ENCODE measurements at regions not wholly inside any gene's neighbourhood (a gene's known extent, or its start where the extent isn't known, plus 50 kb on each side); places are given as distances from the start of the nearest gene placed in this dataset.

GRCh38 chr9:81292056-81292805 is 397.1 kb downstream of the TLE1 start:
- TF ChIP-seq POLR2AphosphoS5 (IDR thresholded peaks at IDR 0.05; ENCODE audit: low read depth, low read length): no peak
- TF ChIP-seq FOXP2 (optimal IDR thresholded peaks at IDR 0.05; ENCODE audit: borderline replicate concordance, extremely low read depth, extremely low read length, insufficient read depth): no peak
- TF ChIP-seq SIN3A (IDR thresholded peaks at IDR 0.05; ENCODE audit: borderline replicate concordance, insufficient read depth, low read length): no peak
- TF ChIP-seq, protein P1, sequence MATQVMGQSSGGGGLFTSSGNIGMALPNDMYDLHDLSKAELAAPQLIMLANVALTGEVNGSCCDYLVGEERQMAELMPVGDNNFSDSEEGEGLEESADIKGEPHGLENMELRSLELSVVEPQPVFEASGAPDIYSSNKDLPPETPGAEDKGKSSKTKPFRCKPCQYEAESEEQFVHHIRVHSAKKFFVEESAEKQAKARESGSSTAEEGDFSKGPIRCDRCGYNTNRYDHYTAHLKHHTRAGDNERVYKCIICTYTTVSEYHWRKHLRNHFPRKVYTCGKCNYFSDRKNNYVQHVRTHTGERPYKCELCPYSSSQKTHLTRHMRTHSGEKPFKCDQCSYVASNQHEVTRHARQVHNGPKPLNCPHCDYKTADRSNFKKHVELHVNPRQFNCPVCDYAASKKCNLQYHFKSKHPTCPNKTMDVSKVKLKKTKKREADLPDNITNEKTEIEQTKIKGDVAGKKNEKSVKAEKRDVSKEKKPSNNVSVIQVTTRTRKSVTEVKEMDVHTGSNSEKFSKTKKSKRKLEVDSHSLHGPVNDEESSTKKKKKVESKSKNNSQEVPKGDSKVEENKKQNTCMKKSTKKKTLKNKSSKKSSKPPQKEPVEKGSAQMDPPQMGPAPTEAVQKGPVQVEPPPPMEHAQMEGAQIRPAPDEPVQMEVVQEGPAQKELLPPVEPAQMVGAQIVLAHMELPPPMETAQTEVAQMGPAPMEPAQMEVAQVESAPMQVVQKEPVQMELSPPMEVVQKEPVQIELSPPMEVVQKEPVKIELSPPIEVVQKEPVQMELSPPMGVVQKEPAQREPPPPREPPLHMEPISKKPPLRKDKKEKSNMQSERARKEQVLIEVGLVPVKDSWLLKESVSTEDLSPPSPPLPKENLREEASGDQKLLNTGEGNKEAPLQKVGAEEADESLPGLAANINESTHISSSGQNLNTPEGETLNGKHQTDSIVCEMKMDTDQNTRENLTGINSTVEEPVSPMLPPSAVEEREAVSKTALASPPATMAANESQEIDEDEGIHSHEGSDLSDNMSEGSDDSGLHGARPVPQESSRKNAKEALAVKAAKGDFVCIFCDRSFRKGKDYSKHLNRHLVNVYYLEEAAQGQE (IDR thresholded peaks at IDR 0.05; ENCODE audit: insufficient read depth in 1 of 2, low read depth in 2 of 2, low read length in 2 of 2): no peak
- no peak for TF ChIP-seq TAF1 (IDR thresholded peaks at IDR 0.05; ENCODE audit: borderline replicate concordance, insufficient read depth, low read length)

DNA sequence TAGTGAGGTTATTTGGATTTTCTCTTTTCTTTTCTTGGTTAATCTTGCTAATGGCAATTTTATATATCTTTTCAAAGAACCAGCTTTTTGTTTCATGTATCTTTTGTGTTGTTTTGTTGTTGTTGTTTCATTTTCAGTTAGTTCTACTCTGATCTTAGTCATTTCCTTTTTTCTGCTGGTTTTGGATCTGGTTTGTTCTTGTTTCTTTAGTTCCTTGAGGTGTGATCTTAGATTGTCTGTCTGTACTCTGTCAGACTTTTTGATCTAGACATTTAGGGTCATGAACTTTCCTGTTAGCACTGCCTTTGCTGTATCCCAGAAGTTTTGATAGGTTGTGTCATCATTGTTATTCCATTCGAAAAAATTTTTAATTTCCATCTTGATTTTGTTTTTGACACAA is 399.7 kb downstream of the TLE1 start:
- no peak for TF ChIP-seq POLR2AphosphoS5 (IDR thresholded peaks at IDR 0.05; ENCODE audit: low read depth, low read length)
- no peak for TF ChIP-seq TAF1 (IDR thresholded peaks at IDR 0.05; ENCODE audit: borderline replicate concordance, insufficient read depth, low read length)
- TF ChIP-seq SIN3A (IDR thresholded peaks at IDR 0.05; ENCODE audit: borderline replicate concordance, insufficient read depth, low read length): no peak
- no peak for TF ChIP-seq FOXP2 (optimal IDR thresholded peaks at IDR 0.05; ENCODE audit: borderline replicate concordance, extremely low read depth, extremely low read length, insufficient read depth)
- TF ChIP-seq, protein P1 (IDR thresholded peaks at IDR 0.05; ENCODE audit: insufficient read depth in 1 of 2, low read depth in 2 of 2, low read length in 2 of 2): no peak

DNA sequence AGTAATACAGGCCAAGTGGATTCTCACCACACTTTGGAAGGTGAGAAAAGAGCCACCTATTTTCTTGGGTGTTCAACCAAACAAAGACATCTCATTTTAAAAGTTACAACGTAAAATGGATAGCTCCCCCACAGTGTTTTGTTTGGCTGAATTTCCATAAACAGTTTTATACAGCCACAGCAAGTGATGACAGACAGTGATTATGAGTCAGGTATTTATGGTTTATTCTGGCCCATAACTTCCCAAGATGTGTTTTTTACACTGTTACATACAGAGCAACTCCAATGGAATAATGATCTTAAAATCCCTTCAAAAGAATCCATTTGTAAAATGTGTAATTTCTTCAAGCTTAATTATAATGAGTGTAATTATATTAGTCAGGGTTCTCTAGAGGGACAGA is 421.3 kb downstream of the TLE1 start:
- TF ChIP-seq SIN3A (IDR thresholded peaks at IDR 0.05; ENCODE audit: borderline replicate concordance, insufficient read depth, low read length) (no peak), FOXP2 (optimal IDR thresholded peaks at IDR 0.05; ENCODE audit: borderline replicate concordance, extremely low read depth, extremely low read length, insufficient read depth) (no peak), TAF1 (IDR thresholded peaks at IDR 0.05; ENCODE audit: borderline replicate concordance, insufficient read depth, low read length) (no peak), POLR2AphosphoS5 (IDR thresholded peaks at IDR 0.05; ENCODE audit: low read depth, low read length) (no peak)
- TF ChIP-seq, protein P1 (IDR thresholded peaks at IDR 0.05; ENCODE audit: insufficient read depth in 1 of 2, low read depth in 2 of 2, low read length in 2 of 2): no peak

DNA sequence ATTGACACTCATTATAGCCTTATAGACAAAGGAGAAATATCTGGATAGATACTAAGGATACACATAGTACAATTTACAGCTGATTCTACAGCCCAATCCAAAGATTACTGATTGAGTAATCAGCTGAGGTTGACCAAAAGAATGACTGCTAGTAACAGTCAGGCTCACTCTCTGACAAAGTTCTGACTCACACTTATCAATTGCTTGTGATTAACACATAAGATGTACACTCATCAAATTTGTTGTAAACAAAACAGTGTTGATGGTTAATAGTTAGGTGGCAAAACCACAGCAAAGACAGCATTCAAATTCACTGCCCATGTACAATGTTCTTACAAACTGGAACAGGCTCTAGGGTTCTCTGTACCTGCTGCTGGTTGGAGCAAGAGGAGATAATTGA is 422.7 kb downstream of the TLE1 start:
- TF ChIP-seq, protein P1 (IDR thresholded peaks at IDR 0.05; ENCODE audit: insufficient read depth in 1 of 2, low read depth in 2 of 2, low read length in 2 of 2): no peak
- TF ChIP-seq TAF1 (IDR thresholded peaks at IDR 0.05; ENCODE audit: borderline replicate concordance, insufficient read depth, low read length) (no peak), FOXP2 (optimal IDR thresholded peaks at IDR 0.05; ENCODE audit: borderline replicate concordance, extremely low read depth, extremely low read length, insufficient read depth) (no peak), SIN3A (IDR thresholded peaks at IDR 0.05; ENCODE audit: borderline replicate concordance, insufficient read depth, low read length) (no peak), POLR2AphosphoS5 (IDR thresholded peaks at IDR 0.05; ENCODE audit: low read depth, low read length) (no peak)
